Pulmonary artery endothelial cell (primary cell): ENCODE measurements at regions not wholly inside any gene's neighbourhood (a gene's known extent, or its start where the extent isn't known, plus 50 kb on each side); places are given as distances from the start of the nearest gene placed in this dataset.
"Not testable (repeated sequence)": the region's sequence is repeated elsewhere in the genome, so short reads cannot be mapped to it uniquely, and the experiment has no call there.

Experiments
- DNase-seq: peaks from one replicate; pipeline ENCODE4 v3.0.0-alpha.2; 2011; ENCODE audit warnings: low read depth, low spot score

DNA sequence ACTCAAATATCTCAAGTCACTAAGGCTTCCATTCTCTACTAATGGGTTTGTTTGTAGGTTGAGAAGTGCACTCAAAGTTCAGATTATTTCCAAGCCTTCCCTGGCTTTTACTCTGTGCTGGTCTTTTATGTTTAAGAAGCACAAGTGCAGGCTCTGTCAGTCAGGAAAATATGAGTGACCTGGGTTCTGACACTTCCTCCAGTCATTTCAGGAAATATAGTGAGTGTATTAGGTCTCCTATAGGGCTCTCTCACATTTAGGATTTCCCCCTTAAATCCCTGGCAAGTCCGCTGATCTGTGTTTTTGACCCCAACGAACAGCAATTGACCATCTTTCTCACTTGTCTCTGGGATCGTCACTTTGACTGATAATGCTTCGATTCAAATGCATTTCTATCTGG is 210.2 kb downstream of the ARPP21 start:
- DNase-seq = no peak

- DNase-seq = no peak
Observed at GRCh38 chr3:35849963-35850362, 210.6 kb downstream of the ARPP21 start.

DNA sequence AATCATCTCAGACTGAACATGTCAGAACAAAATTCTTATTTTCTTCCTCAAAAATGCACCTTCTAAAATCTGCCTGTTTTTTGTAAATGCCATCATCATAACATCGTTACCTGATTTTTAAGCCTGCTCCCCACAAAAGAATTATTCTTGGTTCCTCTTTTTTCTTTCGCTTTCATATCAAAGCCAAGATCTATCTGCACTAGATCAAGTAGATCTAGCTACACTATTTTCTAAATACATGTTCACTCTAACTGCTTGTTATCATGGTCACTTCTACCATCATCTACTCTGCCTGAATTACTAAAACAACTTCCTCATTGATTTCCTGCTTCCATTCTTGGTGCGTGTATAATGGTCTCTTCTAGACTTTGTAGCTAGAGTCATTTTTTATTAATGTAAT is 217.7 kb downstream of the ARPP21 start:
- DNase-seq = no peak

GRCh38 chr3:35862057-35862456 is 222.7 kb downstream of the ARPP21 start:
- no peak for DNase-seq

- DNase-seq = no peak
Observed at GRCh38 chr3:35864871-35865270, 225.5 kb downstream of the ARPP21 start.

DNA sequence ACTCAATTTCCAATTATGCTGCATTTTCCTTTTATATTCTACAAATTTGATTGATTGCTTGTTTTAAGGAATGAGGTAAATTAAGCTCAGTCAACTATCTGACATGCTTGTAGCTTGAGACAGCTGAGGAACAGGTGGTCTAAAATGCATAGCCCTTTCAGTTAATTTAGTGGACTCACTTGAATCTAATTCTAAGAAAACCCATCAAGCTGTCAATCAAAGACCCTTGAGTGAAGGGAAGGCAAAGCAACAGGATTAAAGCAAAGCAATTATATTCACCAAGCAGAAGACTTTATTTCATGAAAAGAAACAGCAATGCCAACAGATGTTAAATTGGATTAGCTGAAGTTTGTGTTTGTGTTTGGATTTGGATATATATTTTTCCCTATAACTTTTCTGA is 228.5 kb downstream of the ARPP21 start:
- no peak for DNase-seq

GRCh38 chr3:35871009-35871408 is 231.7 kb downstream of the ARPP21 start:
- DNase-seq = no peak

DNA sequence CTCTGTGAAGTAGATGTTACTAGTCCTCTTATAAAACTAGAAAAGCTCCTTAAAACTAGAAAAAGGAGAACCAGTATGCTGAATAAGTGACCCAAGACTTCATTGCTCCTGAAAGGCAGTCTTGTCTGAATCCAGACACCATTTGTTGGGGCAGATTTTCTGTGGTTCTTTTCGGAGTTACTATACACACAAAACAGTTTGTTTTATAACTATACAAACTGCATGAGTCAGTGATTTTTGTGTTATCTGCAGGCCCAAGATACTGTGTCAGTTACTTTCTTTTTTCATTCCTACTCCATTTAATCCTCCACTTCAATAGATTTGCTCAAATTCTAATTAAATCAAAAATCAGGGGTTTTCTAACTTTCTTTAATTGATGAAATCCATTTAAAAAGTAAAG is 244.6 kb downstream of the ARPP21 start:
- DNase-seq = no peak

DNA sequence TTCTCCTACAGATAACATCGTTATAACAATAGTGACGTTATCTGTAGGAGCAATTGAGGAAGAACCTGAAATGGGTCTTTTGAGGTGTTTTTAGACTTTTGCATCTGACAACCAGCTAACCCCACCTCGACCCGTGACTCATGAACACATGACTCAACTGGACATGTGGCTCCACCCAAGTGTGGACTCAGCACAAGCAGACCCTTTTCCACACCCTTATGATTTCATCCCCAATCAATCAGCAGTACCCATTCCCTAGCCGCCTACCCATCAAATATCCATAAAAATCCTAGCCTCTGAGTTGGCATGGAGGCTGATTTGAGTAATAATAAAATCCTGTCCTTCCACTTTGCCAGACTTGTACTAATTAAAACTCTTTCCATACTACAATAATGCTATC is 255.4 kb downstream of the ARPP21 start:
- DNase-seq = no peak

DNA sequence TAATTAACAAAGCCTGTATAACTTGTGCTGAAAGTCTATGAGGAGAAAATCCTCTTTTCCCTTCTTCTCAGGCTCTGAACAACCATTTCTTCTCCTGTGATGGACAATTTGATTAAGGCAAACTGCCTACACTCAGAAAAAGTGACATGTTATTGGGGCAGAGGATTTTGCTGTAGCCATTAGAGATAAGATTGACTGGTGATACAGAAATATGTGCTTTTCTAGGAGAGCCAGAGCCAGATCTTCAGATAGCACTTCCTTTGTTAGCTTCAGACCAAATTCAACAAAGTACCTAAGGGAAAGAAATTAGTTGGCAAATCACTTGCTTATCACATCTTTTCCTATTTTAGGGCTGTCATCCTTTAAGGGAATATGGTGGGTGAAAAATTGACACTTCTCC is 259.9 kb downstream of the ARPP21 start:
- DNase-seq = no peak

GRCh38 chr3:35900079-35900478 is 260.8 kb downstream of the ARPP21 start:
- no peak for DNase-seq

- peak; percentile 39 for DNase-seq
Observed at GRCh38 chr3:35908366-35909232, 269.3 kb downstream of the ARPP21 start.

GRCh38 chr3:35919160-35919559 is 279.8 kb downstream of the ARPP21 start:
- no peak for DNase-seq

- no peak for DNase-seq
Observed at GRCh38 chr3:35921718-35922117, 282.4 kb downstream of the ARPP21 start.

- not testable (repeated sequence) for DNase-seq
Observed at GRCh38 chr3:35924070-35924469, 284.7 kb downstream of the ARPP21 start.

DNA sequence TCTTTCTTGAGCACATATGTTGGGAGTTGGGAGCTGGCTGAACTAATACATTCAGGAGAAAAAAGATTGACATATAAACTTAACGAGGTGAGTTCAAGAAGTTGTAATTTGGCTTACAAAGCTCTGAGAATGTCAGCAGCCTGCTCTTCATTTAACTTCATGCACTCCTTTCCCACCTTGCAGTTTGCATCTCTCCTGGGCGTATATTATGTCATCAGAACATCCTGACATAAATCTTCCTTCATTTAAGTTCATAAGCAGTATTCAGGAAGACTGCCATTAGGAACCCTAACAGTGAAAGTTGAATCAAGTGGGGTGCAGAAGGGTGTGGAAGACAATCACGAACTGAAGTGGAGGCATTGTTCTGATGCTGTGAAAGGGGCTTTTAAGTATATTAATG is 288.1 kb downstream of the ARPP21 start:
- no peak for DNase-seq

GRCh38 chr3:35929158-35929557 is 289.8 kb downstream of the ARPP21 start:
- peak; percentile 66 for DNase-seq

- peak; percentile 22 for DNase-seq
Observed at GRCh38 chr3:35931867-35932266, 292.5 kb downstream of the ARPP21 start.

GRCh38 chr3:35932995-35933394 is 293.7 kb downstream of the ARPP21 start:
- DNase-seq = peak; percentile 96

GRCh38 chr3:35936571-35936970 is 297.2 kb downstream of the ARPP21 start:
- no peak for DNase-seq

- no peak for DNase-seq
Observed at GRCh38 chr3:35944926-35945710, 305.8 kb downstream of the ARPP21 start.

- DNase-seq = no peak
Observed at GRCh38 chr3:35946121-35946853, 307.0 kb downstream of the ARPP21 start.
